Globus pallidus (tissue), 1 donor: ENCODE measurements at regions not wholly inside any gene's neighbourhood (a gene's known extent, or its start where the extent isn't known, plus 50 kb on each side); places are given as distances from the start of the nearest gene placed in this dataset.
A peak's percentile ranks its signal among the peaks of the same experiment; 100 is the strongest.

ENCODE experiments used
- DNase-seq: peaks from one replicate; pipeline ENCODE4 v3.0.0-alpha.2; 2015; ENCODE audit warnings: low spot score

DNA sequence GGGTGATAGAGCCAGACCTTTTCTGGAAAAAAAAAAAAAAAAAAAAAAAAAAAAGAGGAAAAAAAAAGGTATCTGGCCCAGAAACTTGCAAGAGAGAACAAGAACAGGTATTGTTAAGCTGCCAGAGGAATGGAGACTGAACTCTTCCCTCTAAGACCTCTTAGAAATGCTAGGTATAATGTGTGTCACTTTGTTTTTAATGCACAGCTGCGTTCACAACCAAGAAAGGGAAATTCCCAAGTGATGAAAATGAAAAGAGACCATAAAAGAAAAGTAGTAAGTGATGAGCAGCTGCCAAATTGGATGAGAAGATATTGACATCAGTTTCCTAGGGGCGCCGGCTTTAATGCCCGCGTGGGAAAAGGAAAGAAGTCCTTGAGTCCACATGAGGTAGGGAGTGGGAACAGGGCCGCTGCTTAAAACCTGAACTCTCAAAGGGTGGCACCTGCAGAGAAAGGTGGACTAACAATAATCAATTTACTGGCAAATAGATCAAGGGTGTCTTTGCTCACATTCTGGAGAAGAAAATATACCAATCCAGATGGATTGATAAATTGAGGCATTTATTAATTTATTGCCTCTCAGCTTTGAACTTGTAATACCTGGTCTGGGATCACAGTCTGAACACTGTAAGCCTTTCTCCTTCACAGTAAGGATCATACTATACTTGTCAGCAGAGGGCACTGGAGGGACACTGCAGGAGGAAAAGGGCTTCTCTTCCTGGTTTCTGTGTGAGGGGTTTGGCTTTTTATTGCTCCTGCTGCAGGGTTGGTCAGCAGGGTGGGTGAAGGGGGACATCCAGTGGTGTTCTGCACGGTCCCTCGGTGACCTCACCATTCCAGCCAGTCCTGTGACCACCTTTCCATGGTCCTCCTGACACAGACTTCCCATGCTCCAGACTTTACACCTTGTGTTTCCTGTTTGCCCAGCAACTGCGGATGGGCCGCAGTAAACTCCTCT, 131.6 kb downstream of the AQP9 start:
- DNase-seq = peak; percentile 70

- no peak for DNase-seq
Measured at GRCh38 chr15:58271410-58271809, 133.2 kb downstream of the AQP9 start.

- no peak for DNase-seq
Measured at GRCh38 chr15:58273104-58273503, 134.9 kb downstream of the AQP9 start.

DNA sequence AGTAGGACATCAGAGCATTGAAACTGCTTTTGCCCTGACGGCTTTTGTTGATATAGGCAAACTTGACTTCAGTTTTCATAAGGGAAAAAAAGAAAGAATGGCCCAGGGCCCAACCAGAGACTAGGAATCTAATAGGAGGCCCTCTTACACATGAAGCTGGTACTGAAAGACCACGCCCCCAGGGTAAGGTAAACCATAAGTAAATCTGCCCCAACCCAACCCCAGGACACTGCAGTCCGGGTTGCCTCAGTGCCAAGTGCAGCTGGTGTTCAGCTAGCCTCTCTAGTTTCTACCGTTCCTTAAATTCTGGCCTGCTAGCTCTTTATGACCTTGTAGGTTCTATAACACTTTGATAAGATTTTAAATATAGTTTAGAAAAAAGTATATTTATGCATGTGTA, 136.7 kb downstream of the AQP9 start:
- DNase-seq = no peak

DNA sequence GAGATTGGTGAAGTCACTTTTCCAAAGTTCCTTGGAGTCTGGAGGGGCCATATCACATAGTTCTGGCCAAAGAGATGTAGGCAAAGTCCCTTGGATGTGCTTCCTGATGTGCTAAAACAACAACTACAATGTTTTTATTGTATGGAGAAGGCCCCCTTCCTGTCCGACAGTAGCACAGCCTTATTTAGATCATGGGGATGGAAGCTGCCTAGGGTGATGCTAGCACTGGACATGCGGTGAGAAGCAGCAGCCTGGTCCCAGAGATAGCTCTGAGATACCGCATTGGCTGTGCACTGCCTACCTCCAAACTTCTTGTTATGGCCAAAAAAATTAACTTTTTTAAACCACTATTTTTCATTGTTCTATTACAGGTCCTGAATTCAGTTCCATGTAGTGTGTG, 137.6 kb downstream of the AQP9 start:
- DNase-seq = no peak

GRCh38 chr15:58276924-58277323, 138.7 kb downstream of the AQP9 start:
- DNase-seq = no peak

GRCh38 chr15:58277333-58277732, 139.2 kb downstream of the AQP9 start:
- DNase-seq = no peak

DNA sequence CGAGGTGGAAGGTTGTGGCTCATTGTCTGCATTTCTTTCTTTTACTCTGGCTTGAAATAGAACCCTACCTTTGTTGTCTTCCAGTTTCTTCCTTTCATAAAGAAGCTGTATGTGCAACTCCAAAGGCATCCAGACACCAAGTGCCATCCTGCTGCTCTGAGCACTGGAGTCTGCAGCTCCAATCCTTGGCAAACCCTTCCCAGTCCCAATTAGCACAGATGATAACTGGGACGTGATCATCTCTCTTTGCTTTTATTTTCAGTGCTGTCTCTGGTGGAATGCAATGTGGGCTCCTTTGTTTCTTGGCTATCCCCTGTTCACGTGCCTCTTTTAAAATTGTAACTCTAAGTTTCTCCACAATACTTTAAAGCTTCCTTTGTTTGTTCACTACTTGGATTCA, 140.9 kb downstream of the AQP9 start:
- no peak for DNase-seq

GRCh38 chr15:58279654-58280053, 141.5 kb downstream of the AQP9 start:
- DNase-seq = no peak

DNA sequence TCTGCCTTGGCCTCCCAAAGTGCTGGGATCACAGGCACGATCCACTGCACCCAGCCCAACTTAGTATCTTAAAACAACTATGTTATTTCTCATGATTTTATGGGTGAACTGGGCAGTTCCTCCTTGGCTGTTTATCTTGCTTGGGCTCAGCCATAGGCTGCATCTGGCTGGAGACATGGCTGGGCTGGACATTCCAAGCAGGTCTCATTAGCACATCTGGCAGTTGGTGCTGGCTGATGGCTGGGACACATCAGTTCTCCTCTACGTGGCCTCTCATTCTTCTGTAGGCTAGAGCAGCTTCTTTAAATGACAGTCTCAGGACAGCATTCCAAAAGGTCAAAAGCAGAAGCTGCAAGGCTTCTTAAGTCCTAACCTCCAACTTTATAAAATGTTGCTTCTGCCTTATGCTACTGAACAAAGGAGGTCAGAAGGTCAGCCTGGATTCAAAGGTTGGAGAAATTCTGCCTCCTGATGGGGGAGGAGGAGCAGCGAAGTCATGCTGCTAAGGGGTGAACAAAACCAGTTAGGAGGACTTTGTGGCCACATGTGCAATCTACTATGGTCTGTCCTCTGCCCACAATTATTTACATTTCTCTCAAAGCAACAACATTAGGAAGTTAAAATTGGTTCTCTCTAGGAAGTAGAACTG, 144.0 kb downstream of the AQP9 start:
- no peak for DNase-seq

DNA sequence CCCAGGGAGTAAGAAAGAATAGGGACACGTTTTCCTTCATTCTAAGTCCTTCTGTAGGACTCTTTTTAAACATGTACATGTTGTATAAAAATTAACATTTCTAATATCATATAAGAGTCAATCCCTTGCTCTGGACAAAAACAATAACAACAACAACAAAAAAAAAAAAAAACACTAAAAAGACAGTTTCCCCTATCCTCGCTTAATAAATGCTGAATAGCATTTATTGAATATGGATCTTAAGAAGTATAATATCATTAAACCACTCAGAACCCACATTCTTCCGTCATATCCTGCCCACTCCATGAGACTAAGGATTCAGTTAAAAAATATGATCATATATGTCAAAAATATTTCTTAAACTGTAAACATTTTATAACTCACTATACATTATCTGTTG, 145.1 kb downstream of the AQP9 start:
- no peak for DNase-seq

DNA sequence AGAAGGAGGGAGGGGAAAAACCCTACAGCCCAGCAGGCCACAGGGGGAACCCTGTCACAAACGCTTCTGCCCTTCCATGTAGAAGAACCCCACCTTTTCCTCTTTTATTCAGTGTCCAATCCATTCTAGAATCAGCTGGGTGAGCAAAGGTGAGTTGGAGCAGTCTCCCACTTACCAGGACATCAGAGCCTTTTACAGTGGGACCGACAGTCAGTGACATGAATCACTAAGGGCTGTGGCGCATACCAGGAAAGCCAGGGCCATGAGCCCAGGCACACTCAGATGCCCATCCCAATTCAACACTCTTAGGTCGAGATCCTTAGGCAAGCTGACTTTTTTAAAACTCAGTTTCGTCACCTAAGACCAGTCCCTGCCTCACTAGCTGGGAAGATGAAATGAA, 146.1 kb downstream of the AQP9 start:
- no peak for DNase-seq

DNA sequence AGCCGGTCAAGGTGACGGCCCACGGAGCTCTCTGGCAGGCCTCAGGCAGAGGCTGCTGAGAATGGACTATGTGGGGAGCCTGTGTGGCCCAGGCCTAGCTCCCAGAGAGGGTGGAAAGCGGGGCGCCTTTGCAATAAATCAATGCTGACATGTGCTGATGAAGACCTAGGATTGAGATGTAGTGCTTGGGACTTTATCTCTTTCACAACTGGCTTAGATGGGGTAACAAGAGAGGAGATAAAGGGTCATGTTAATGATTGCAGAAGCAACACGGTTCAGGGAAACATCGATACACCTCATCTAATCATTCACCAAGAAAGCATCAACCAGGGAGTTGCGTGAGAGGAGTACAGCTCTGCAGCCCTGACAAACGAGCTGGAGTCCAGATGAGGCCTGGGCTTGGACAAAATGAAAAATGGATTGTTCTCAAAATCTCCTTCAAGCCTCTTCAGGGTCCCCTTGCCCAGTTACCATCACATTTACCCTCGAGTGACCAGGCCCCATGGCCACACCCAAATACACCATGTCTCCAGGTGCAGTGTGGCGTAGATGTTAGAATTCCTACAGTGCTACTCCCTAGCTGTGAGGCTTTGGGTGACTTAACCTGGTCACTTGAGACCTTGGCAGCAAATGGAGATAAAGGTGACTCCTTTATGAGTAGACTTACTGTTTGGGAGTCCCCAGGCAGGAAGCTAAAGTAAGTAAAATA, 146.4 kb upstream of the LIPC start:
- DNase-seq = no peak

- no peak for DNase-seq
Measured at GRCh38 chr15:58285921-58286278, 145.9 kb upstream of the LIPC start.

DNA sequence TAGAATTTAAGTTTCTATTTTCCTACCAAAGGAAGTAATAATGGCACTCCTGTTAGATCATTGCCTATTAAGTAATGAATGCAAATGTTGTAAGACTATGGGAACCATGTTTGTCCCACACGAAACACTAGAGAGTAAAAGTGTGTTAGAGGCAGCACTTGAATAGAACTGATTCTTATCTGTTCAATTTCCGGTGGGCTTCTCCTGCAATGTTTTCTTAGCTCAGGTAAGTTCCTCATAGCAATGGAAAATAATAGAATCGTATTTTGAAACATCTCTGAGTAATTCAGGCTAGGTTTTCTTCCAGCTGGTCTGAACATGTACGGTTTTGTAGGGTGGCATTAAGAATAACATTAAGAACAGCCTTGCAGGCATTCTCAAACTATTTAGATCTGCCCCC, 145.3 kb upstream of the LIPC start:
- no peak for DNase-seq

GRCh38 chr15:58287891-58288290, 143.9 kb upstream of the LIPC start:
- DNase-seq = no peak

GRCh38 chr15:58288592-58288991, 143.2 kb upstream of the LIPC start:
- DNase-seq = no peak

GRCh38 chr15:58291848-58292247, 139.9 kb upstream of the LIPC start:
- DNase-seq = no peak

- DNase-seq = no peak
Measured at GRCh38 chr15:58292751-58293175, 139.0 kb upstream of the LIPC start.

DNA sequence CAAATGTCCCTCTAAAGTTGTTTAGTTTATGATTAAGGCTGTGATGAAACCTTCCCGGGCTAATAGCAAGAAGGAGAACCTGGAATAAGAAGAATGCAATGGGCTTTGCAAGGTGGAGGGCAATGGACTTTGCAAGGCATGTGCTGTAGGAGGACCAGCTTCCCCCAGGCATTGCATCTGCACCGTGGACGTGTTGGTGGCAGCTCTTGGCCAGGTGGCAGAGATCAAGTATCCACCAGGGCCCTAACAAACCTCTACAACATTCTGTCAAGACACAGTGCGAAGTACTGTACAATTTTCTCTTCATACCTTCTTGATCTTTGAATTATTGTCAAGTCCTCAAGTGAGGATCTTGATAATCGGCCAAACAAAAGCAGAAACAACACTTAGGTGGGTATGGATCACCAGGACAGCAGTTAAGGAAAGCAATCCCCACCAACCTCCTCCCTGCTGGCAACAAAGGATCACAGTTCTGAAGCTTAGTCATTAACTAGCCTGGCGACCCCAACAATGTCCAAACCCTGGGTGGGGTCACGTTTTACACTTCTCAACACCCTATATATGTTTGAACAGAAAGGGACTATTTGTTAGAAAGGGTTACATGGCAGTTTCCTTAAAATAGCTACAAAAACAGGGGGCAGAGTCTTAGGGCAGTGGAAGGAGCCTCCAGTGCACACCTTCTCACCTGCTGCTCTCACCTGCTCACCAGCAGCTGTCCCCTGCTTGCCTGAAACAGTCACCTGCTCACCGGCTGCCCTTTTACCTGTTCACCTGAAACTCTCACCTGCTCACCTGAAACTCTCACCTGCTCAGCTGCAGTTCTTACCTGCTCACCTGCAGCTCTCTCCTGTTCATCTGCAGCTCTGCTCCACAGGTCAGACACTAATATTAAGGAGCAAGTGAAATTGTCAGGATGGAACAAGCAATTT, 137.9 kb upstream of the LIPC start:
- no peak for DNase-seq

DNA sequence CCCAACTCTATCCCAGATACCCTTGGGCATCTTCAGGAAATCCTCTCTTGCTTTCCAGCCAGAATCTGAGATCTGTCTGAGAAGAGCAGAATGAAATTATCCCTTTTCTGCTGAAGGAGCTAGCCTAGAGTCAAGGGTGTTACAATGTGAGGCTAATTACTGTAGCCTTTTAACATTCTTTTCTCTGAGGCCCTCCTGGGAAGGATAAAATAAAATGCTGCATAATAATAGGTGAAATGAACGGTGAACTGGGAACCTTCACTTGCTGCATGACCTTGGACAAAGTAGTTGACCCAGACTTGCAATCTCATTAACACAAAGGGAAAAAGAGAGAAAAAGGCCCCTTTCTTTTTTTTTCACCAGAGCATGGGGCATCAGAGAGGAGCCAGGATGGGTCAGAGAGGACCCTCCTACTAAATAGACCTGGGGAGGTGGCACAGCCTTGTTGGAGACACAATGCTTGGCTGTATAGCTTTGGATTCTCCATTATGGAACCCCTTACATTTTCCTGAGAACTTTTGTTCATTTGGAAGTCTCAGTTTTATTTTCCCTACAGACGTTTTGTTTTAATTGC, 137.0 kb upstream of the LIPC start:
- no peak for DNase-seq
